OCI-LY7 (cell line): ENCODE measurements at regions not wholly inside any gene's neighbourhood (a gene's known extent, or its start where the extent isn't known, plus 50 kb on each side); places are given as distances from the start of the nearest gene placed in this dataset.

Experiments
- BruUV-seq: library from RNA; stranded (reverse); fragments of 400-500 nt; replicated peaks from 2 replicates; lab custom pipeline; 2021; lab: Mats Ljungman, UMichigan
- CTCF ChIA-PET: fragments of 300-600 bp; sonication (Branson Sonifier 250); formaldehyde crosslinking; loops from one replicate; lab custom pipeline; 2022; ENCODE audit warnings: antibody characterized with exemption; ENCODE audit not compliant: unreplicated experiment; lab: Charles Lee
- POLR2A ChIA-PET: fragments of 300-600 bp; sonication (Branson Sonifier 250); formaldehyde crosslinking; loops from one replicate; lab custom pipeline; 2022; ENCODE audit warnings: antibody characterized with exemption; lab: Charles Lee
- DNase-seq: peaks from one replicate; pipeline ENCODE4 v3.0.0-alpha.2; 2015; ENCODE audit warnings: low spot score
- H2AFZ ChIP-seq: fragments of 200-600 bp; sonication (generic), shearing (Covaris generic); 2 replicates; pipeline ENCODE4 v1.6.1; 2014; ENCODE audit warnings: mild to moderate bottlenecking, antibody characterized with exemption, low read length, moderate library complexity
- H3K27ac ChIP-seq: fragments of 200-600 bp; sonication (generic); 2 replicates; pipeline ENCODE4 v1.5.1; 2014; ENCODE audit warnings: mixed run types, low read depth, mild to moderate bottlenecking, moderate library complexity, low read length, inconsistent platforms; ENCODE audit not compliant: poor library complexity, severe bottlenecking
- H3K36me3 ChIP-seq: fragments of 200-600 bp; sonication (generic); 2 replicates; pipeline ENCODE4 v1.6.1; 2014; ENCODE audit warnings: mild to moderate bottlenecking, antibody characterized with exemption, low read length, moderate library complexity, mixed read lengths; ENCODE audit not compliant: insufficient read depth
- H3K4me1 ChIP-seq: fragments of 200-600 bp; sonication (generic); 2 replicates; pipeline ENCODE4 v1.5.1; 2014; ENCODE audit warnings: mild to moderate bottlenecking, low read length; ENCODE audit not compliant: insufficient read depth, poor library complexity, severe bottlenecking
- H3K4me2 ChIP-seq: fragments of 200-600 bp; sonication (generic); 2 replicates; pipeline ENCODE4 v1.6.1; 2014; ENCODE audit warnings: mild to moderate bottlenecking, low read length
- H3K4me3 ChIP-seq: fragments of 200-600 bp; sonication (generic); 2 replicates; pipeline ENCODE4 v1.5.1; 2014; ENCODE audit warnings: mild to moderate bottlenecking, low read depth, low read length; ENCODE audit not compliant: poor library complexity, severe bottlenecking
- H3K79me2 ChIP-seq: fragments of 200-600 bp; sonication (generic); 2 replicates; pipeline ENCODE4 v1.6.1; 2016; ENCODE audit warnings: low read depth, mild to moderate bottlenecking, low read length, moderate library complexity, mixed read lengths; ENCODE audit not compliant: insufficient read depth
- H3K9me2 ChIP-seq: fragments of 200-600 bp; sonication (generic); 2 replicates; pipeline ENCODE4 v1.6.1; 2016; ENCODE audit warnings: mild to moderate bottlenecking, low read length, mixed read lengths; ENCODE audit not compliant: insufficient read depth
- H3K9me3 ChIP-seq: fragments of 200-600 bp; sonication (generic); 2 replicates; pipeline ENCODE4 v1.6.1; 2014; ENCODE audit warnings: mild to moderate bottlenecking, mixed run types, low read length, mixed read lengths
- H4K20me1 ChIP-seq: fragments of 200-600 bp; sonication (generic); 2 replicates; pipeline ENCODE4 v1.6.1; 2014; ENCODE audit warnings: mild to moderate bottlenecking, antibody characterized with exemption, low read length, moderate library complexity, mixed read lengths; ENCODE audit not compliant: insufficient read depth
- EZH2phosphoT487 ChIP-seq: fragments of 200-600 bp; sonication (generic); IDR thresholded peaks from 2 replicates; pipeline ENCODE4 v1.6.1; 2018; ENCODE audit warnings: low read depth, borderline replicate concordance, mild to moderate bottlenecking, mixed run types, antibody characterized with exemption, low read length, moderate library complexity, mixed read lengths
- intact Hi-C: fragments of 100-400 bp; cut with micrococcal nuclease; formaldehyde crosslinking; loops from one replicate; pipeline ENCODE4 v1.10.0; 2022; ENCODE audit not compliant: unreplicated experiment
- TF ChIP-seq, protein P1 (sequence below): fragments of 200-600 bp; sonication (generic); conservative IDR thresholded peaks from 2 replicates; pipeline ENCODE4 v1.5.1; 2014; ENCODE audit warnings: mild to moderate bottlenecking, antibody characterized with exemption, low read length, moderate library complexity, mixed read lengths

DNA sequence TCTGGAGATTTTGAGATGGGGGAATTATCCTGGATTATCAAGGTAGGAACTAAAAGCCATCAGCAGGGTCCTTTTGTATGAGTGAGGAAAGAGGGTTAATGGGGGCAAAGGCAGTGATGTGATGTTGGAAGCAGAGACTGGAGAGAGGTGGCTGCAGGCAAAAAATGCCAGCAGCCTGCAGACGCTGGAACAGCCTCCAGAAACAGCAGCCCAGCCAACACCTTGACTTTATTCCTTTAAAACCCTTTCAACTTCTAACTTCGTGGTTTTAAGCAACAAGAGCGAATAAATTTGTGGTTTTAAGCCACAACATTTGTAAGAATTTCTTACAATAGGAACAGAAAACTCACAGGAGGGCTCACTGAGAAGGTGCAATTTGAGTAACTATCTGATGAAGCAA, 523.1 kb upstream of the HS6ST1 start:
- no peak for DNase-seq
- no peak for TF ChIP-seq EZH2phosphoT487
- TF ChIP-seq, protein P1, sequence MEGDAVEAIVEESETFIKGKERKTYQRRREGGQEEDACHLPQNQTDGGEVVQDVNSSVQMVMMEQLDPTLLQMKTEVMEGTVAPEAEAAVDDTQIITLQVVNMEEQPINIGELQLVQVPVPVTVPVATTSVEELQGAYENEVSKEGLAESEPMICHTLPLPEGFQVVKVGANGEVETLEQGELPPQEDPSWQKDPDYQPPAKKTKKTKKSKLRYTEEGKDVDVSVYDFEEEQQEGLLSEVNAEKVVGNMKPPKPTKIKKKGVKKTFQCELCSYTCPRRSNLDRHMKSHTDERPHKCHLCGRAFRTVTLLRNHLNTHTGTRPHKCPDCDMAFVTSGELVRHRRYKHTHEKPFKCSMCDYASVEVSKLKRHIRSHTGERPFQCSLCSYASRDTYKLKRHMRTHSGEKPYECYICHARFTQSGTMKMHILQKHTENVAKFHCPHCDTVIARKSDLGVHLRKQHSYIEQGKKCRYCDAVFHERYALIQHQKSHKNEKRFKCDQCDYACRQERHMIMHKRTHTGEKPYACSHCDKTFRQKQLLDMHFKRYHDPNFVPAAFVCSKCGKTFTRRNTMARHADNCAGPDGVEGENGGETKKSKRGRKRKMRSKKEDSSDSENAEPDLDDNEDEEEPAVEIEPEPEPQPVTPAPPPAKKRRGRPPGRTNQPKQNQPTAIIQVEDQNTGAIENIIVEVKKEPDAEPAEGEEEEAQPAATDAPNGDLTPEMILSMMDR = no peak
- H3K27ac ChIP-seq = no peak overlapping the region
- H3K9me3 ChIP-seq = no peaks in the 10 kb centered on the region
- H3K79me2 ChIP-seq = no peaks in the 10 kb centered on the region
- H3K9me2 ChIP-seq = no peaks in the 10 kb centered on the region
- H2AFZ ChIP-seq = no peak overlapping the region
- H3K4me2 ChIP-seq = no peak overlapping the region
- H3K4me1 ChIP-seq = no peaks in the 10 kb centered on the region
- no peak overlapping the region for H3K4me3 ChIP-seq
- no peaks in the 10 kb centered on the region for H4K20me1 ChIP-seq
- CTCF ChIA-PET = no interaction called here
- POLR2A ChIA-PET = no interaction called here
- BruUV-seq = no TSS peak
- intact Hi-C loops = no loop called here
- no peaks in the 10 kb centered on the region for H3K36me3 ChIP-seq

DNA sequence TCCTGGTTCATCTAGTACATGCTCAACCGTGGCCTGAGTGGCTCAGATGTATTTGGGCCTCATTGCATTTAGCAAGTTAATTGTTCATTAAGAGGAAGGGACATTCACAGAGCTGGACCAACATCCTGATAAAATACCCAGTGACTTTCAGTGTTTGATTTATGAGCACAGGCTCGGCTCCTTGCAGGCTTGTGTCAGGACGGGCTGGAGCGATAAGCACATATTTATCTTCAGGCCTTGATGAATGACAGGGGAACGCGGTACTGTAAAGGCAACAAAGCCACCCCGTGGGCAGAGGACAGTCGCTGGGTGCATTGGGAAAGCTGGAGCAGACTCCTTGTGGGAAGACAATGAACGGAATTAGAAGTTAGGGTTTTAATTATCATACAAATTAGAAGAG, 548.6 kb upstream of the HS6ST1 start:
- no peak overlapping the region for H3K4me2 ChIP-seq
- ChIA-PET POLR2A (no interaction called here), CTCF (no interaction called here)
- BruUV-seq = no TSS peak
- no peaks in the 10 kb centered on the region for H3K9me2 ChIP-seq
- H3K4me1 ChIP-seq = no peaks in the 10 kb centered on the region
- no peak overlapping the region for H3K4me3 ChIP-seq
- intact Hi-C loops = no loop called here
- H4K20me1 ChIP-seq = no peaks in the 10 kb centered on the region
- H3K9me3 ChIP-seq = no peaks in the 10 kb centered on the region
- H3K79me2 ChIP-seq = no peaks in the 10 kb centered on the region
- TF ChIP-seq EZH2phosphoT487 = no peak
- TF ChIP-seq, protein P1 = no peak
- no peak for DNase-seq
- H3K27ac ChIP-seq = no peak overlapping the region
- H2AFZ ChIP-seq = no peak overlapping the region
- no peaks in the 10 kb centered on the region for H3K36me3 ChIP-seq

DNA sequence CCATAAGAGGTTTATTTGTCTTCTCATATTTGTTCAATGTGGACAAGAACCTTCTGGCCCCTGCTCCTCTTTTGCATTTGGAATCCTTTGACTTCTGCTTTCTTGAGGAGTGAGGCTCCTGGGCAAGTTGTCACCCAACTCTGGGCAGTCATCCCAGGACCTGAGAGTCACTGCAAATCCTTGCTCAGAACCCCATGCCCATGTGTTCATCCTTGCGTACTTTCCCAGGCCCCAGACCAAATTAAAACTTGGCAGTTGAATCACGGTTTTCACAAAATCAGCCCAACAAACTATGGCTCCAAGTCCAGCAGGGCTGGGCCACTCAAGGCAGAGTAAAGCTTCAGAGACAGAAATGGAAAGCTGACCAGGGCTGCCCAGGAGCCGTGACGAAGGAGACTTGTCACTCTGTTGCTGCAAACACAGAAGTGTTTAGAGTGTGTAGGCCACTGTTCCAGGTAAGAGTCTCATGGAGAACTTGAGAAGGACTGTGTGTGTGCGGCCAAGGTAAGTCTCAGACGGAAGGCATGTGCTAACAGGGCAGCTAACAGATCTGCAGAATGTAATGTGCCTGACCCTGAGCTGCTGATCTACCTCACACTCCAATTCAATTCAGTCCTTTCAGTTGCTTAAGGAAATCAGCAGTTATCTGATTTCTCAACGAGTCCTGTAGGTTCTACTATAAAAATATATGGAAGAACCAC, 549.4 kb upstream of the HS6ST1 start:
- H3K9me3 ChIP-seq = no peaks in the 10 kb centered on the region
- no peak for DNase-seq
- H3K36me3 ChIP-seq = no peaks in the 10 kb centered on the region
- no TSS peak for BruUV-seq
- no peak overlapping the region for H2AFZ ChIP-seq
- CTCF ChIA-PET = no interaction called here
- TF ChIP-seq EZH2phosphoT487 = no peak
- TF ChIP-seq, protein P1 = no peak
- no peak overlapping the region for H3K27ac ChIP-seq
- H3K4me2 ChIP-seq = no peak overlapping the region
- no peaks in the 10 kb centered on the region for H3K9me2 ChIP-seq
- H3K79me2 ChIP-seq = no peaks in the 10 kb centered on the region
- POLR2A ChIA-PET = interaction anchor here (0.6 kb wide), 1 partner anchor 650 kb away, joined by 3 read pairs; no protein-coding TSS in a partner anchor
- H3K4me3 ChIP-seq = no peak overlapping the region
- intact Hi-C loops = no loop called here
- no peaks in the 10 kb centered on the region for H4K20me1 ChIP-seq
- H3K4me1 ChIP-seq = no peaks in the 10 kb centered on the region
